GM12874 (cell line): ENCODE measurements at regions not wholly inside any gene's neighbourhood (a gene's known extent, or its start where the extent isn't known, plus 50 kb on each side); places are given as distances from the start of the nearest gene placed in this dataset.

ENCODE experiments used
- TF ChIP-seq, protein P1 (sequence below): IDR thresholded peaks from 2 replicates; pipeline ENCODE4 v1.5.1; 2011; ENCODE audit warnings: low read depth, mild to moderate bottlenecking, control low read depth, low read length, moderate library complexity; ENCODE audit not compliant: insufficient read depth

DNA sequence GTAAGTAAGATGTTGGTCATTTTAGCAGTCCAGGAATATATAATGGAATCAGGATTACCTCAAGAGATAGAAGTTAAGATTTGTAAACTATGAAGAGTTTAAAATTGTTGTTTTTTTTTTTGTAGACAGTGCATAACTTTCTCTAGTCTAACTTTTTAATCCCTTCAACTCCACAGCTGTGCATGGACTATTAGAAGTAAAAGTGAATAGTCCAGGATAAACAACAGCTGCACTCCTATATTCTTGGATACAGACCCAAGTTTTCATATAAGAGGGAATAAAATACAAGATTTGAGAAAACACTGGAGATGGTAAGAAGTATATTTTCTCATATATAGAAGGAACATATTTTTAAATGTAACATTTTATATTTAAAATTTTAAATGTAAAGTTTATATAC is 1509.9 kb downstream of the SLITRK5 start:
- TF ChIP-seq, protein P1, sequence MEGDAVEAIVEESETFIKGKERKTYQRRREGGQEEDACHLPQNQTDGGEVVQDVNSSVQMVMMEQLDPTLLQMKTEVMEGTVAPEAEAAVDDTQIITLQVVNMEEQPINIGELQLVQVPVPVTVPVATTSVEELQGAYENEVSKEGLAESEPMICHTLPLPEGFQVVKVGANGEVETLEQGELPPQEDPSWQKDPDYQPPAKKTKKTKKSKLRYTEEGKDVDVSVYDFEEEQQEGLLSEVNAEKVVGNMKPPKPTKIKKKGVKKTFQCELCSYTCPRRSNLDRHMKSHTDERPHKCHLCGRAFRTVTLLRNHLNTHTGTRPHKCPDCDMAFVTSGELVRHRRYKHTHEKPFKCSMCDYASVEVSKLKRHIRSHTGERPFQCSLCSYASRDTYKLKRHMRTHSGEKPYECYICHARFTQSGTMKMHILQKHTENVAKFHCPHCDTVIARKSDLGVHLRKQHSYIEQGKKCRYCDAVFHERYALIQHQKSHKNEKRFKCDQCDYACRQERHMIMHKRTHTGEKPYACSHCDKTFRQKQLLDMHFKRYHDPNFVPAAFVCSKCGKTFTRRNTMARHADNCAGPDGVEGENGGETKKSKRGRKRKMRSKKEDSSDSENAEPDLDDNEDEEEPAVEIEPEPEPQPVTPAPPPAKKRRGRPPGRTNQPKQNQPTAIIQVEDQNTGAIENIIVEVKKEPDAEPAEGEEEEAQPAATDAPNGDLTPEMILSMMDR: no peak

- TF ChIP-seq, protein P1: no peak
Observed at GRCh38 chr13:89199138-89199537, 1528.0 kb downstream of the SLITRK5 start.

DNA sequence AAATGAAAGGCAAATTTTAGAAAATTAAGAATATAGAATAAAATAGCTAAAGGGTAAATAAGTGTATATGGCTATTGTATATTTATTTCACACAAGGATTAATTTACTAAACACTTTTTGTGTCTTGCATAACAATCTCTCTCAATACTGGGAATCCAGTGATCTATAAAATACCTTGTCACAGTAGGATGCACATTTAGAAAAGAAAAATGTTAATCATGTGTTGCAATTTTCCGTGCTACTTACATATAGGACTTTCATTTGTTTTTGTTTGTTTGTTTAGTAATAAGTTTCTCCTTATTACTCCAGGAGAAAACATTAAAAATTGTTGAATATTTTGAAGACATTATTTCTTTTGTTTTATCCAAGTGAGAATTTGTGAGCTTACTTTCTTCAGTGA is 1533.3 kb downstream of the SLITRK5 start:
- TF ChIP-seq, protein P1: no peak

DNA sequence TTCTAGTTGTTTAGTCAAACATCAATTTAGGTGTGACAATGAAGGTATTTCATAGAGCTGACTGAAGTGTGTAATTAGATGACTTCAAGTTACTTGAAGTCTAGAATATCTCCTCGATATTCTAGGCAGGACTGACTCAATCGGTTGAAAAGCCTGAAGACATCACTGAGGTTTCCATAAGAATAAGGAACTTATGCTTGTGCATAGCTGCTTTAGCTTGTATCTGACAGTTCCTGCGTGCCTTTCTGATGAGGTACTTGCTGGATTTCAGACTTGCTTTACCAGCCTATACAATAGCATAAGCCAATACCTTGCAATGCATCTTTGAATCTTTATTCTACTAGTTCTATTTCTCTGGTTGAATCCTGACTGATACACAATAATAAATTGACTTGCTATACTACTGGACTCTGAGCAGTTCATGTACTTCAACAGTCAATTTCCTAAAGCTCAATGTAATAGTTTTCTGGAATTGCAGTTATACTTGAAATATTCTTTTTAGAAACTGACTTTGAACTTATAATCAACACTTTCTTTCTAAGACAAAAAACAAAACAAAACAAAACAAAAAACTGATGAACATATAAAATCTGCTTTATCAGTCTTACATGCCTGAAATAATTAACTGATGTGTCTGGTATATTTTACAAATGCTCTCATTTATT is 1534.8 kb downstream of the SLITRK5 start:
- TF ChIP-seq, protein P1: no peak

GRCh38 chr13:89212186-89212585 is 1541.0 kb downstream of the SLITRK5 start:
- TF ChIP-seq, protein P1: no peak

DNA sequence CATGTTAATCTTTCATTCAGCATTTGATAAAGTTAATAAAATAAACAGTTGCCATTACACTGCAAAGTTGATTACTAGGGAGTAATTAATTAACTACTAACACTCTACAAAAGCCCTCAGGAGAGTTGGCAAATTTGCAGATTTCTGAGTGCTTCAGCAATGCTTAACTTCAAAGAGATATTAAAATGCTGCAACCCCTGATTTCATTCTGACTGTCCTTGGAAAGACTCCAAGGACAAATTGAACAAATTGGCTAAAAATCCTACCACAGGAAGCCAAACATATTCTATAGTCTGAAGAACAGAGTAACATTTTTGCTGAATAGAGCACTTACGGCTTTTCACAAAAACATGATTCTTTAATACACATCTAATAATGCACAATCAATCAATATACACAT is 1543.0 kb downstream of the SLITRK5 start:
- TF ChIP-seq, protein P1: no peak

DNA sequence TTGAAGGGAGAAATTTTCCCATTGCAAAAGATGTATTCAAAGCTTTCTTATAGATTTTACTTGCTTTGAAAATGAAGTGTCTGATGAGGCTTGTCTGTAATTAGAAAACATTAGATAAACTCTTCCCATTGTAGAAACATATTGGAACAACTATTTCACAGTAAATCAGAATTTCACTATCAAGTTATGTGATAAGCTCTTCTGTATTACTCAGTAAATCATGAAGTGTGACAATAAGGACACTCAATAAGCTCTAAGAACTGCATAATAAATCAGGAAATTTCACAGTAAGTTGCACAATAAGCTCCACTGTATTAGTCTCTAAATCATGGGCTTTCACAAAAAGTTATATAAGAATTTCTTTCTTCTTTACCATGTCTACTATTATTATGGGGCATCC is 1546.6 kb downstream of the SLITRK5 start:
- TF ChIP-seq, protein P1: no peak
